Kidney (tissue), 13 donors: ENCODE measurements at regions not wholly inside any gene's neighbourhood (a gene's known extent, or its start where the extent isn't known, plus 50 kb on each side); places are given as distances from the start of the nearest gene placed in this dataset.

Experiments used
- DNase-seq, 5 donors: peaks; one replicate each; pipeline ENCODE4 v3.0.0-alpha.2; 2013 to 2020
- FAIRE-seq: peaks from 2 replicates; lab custom pipeline; 2012; peaks lifted over from hg19 to GRCh38; lab: Jason Lieb, UNC
- H3K27ac ChIP-seq, 2 donors: one replicate each; pipeline ENCODE4 v1.7.0; 2013; ENCODE audit warnings: low read depth in 2 of 2, low read length in 2 of 2, inconsistent platforms in 1 of 2
- H3K27me3 ChIP-seq: one replicate; pipeline ENCODE4 v1.7.1; 2013; ENCODE audit warnings: low read length, inconsistent platforms; ENCODE audit not compliant: control insufficient read depth, insufficient read depth
- H3K36me3 ChIP-seq, 3 donors: one replicate each; pipeline versions ENCODE4 v1.7.0 to v1.7.1; 2013; ENCODE audit warnings: low read length in 3 of 3, control low read depth in 1 of 3, inconsistent platforms in 1 of 3; ENCODE audit not compliant: insufficient read depth in 3 of 3, control insufficient read depth in 2 of 3
- H3K4me1 ChIP-seq, 3 donors: one replicate each; pipeline versions ENCODE4 v1.7.0 to v1.7.1; 2013; ENCODE audit warnings: low read length in 3 of 3, inconsistent platforms in 1 of 3, low read depth in 1 of 3; ENCODE audit not compliant: control insufficient read depth in 2 of 3, insufficient read depth in 2 of 3
- H3K4me3 ChIP-seq, 3 donors: one replicate each; pipeline versions ENCODE4 v1.7.0 to v1.8.1; 2013; ENCODE audit warnings: low read length in 3 of 3, control low read depth in 1 of 3, inconsistent platforms in 1 of 3
- H3K9ac ChIP-seq, 3 donors: one replicate each; pipeline versions ENCODE4 v1.7.0 to v1.7.1; 2013; ENCODE audit warnings: low read length in 3 of 3, control low read depth in 1 of 3, inconsistent platforms in 1 of 3
- H3K9me3 ChIP-seq, 3 donors: one replicate each; pipeline versions ENCODE4 v1.7.0 to v1.7.1; 2013; ENCODE audit warnings: low read length in 3 of 3, control low read depth in 1 of 3, inconsistent platforms in 1 of 3; ENCODE audit not compliant: control insufficient read depth in 2 of 3, insufficient read depth in 1 of 3
- intact Hi-C: fragments of 100-400 bp; cut with DNase I; formaldehyde crosslinking; loops from one replicate; pipeline ENCODE4 v1.11.1; 2022
- TF ChIP-seq, protein P1 (sequence below): IDR thresholded peaks from 3 replicates; pipeline ENCODE4 v1.5.1; 2012; ENCODE audit warnings: mild to moderate bottlenecking, moderate library complexity, borderline replicate concordance; ENCODE audit not compliant: insufficient read depth; ENCODE audit errors: extremely low read depth
- donor health status: control.
- donor health status: control.
- donor health status: control.
- donor health status: control.
- donor health status: control.
- donor health status: DM: yes; HTN: yes; CAD: no.
- donor health status: Normal renal cell carcinoma (clear cell type).

DNA sequence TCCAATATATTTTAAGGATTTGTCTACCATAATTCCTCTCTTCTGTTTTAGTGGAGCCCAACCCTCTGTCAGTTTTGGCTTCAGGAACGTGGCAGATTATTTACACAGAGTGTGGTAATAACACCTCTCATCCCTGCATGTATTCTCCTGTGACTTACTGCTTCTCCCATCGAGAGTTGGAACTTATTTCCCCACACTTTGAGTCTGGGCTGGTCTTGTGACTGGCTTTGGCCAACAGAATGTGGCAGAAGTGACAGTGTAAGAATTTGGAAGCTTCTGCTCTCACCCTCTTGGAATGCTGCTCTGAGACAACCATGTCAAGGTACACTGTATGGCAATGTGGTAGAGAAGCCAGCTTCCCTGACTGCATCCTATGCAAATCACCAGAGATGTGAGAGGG lies 407.7 kb downstream of the EPM2A start:
- no peak for FAIRE-seq
- intact Hi-C loops, result no loop called here
- Histone ChIP-seq H3K9me3 (no peaks in the 10 kb centered on the region), H3K4me3 (no peak overlapping the region), H3K27ac (no peak overlapping the region), H3K9ac (no peak overlapping the region), H3K36me3 (no peaks in the 10 kb centered on the region), H3K27me3 (no peaks in the 10 kb centered on the region), H3K4me1 (no peaks in the 10 kb centered on the region)
- TF ChIP-seq, protein P1, sequence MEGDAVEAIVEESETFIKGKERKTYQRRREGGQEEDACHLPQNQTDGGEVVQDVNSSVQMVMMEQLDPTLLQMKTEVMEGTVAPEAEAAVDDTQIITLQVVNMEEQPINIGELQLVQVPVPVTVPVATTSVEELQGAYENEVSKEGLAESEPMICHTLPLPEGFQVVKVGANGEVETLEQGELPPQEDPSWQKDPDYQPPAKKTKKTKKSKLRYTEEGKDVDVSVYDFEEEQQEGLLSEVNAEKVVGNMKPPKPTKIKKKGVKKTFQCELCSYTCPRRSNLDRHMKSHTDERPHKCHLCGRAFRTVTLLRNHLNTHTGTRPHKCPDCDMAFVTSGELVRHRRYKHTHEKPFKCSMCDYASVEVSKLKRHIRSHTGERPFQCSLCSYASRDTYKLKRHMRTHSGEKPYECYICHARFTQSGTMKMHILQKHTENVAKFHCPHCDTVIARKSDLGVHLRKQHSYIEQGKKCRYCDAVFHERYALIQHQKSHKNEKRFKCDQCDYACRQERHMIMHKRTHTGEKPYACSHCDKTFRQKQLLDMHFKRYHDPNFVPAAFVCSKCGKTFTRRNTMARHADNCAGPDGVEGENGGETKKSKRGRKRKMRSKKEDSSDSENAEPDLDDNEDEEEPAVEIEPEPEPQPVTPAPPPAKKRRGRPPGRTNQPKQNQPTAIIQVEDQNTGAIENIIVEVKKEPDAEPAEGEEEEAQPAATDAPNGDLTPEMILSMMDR, result no peak
- DNase-seq, result no peak

DNA sequence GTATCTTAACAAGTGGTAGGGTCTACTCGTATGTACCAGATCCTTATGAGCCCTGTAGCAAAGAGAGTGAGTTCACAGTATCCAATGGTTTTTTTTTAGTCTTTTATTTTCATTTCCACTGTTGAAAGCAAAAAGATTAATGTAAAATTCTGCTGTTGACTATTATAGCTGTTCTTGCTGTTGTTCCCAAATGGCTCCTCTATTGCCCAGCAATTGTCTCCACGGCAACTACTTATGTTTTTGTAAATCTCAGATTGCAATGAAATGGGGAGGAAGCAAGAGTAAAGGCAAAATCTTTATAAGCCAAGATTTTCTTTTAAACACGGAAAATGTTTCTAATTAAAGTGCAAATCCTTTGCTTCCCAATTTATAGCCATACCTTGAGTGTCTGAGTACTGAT lies 406.1 kb downstream of the EPM2A start:
- H3K9ac ChIP-seq, result no peak overlapping the region
- no peak overlapping the region for H3K27ac ChIP-seq
- H3K27me3 ChIP-seq, result no peaks in the 10 kb centered on the region
- H3K36me3 ChIP-seq, result no peaks in the 10 kb centered on the region
- H3K9me3 ChIP-seq, result no peaks in the 10 kb centered on the region
- DNase-seq (peak in 1 of 5 donors; percentile 42), FAIRE-seq (no peak)
- H3K4me1 ChIP-seq, result no peaks in the 10 kb centered on the region
- intact Hi-C loops, result no loop called here
- TF ChIP-seq, protein P1, result no peak
- H3K4me3 ChIP-seq, result no peak overlapping the region

DNA sequence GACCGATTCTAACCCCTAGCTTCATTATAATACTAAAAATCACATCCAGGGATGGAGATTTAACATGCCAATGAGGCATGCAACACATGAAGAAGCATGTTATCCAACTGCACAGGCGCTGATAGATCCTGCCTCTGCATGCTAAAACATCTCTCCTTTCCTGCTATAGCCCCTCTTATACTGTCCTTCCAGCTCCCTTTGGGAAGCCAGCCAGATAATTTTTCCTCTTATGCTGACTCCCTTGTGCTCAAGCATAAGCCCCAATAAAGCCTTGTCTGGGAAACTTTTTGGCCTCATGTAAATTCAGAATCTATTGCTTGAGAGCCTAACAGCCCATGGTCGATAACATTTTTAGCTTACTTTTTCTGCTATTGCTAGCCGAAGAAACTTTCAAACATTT lies 404.3 kb downstream of the EPM2A start:
- TF ChIP-seq, protein P1, result no peak
- H3K9ac ChIP-seq, result no peak overlapping the region
- H3K36me3 ChIP-seq, result no peaks in the 10 kb centered on the region
- no peak for FAIRE-seq
- no peak overlapping the region for H3K4me3 ChIP-seq
- H3K4me1 ChIP-seq, result no peaks in the 10 kb centered on the region
- no peaks in the 10 kb centered on the region for H3K9me3 ChIP-seq
- H3K27ac ChIP-seq, result no peak overlapping the region
- DNase-seq, result no peak
- no peaks in the 10 kb centered on the region for H3K27me3 ChIP-seq
- intact Hi-C loops, result no loop called here

DNA sequence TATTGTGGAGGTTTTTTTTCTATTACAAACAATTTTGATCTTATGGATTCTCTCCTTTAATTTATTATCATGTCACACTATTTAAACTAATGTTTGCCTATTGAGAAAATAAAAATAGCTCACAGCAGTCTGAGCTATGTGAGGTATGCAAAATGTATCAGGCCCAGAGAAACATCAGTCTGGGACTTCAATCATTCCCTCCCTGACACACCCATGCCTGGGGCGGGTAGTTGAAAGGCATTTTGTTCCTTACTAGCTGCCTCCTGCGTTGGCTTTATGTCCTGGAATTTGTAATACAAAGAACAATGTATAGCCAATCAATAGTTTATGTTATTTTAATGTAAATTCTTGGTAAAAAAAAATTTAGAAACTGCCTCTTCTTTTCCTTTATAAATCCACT lies 403.3 kb downstream of the EPM2A start:
- intact Hi-C loops, result no loop called here
- Histone ChIP-seq H3K36me3 (no peaks in the 10 kb centered on the region), H3K27ac (no peak overlapping the region), H3K9me3 (no peaks in the 10 kb centered on the region), H3K4me1 (no peaks in the 10 kb centered on the region), H3K4me3 (no peak overlapping the region), H3K9ac (no peak overlapping the region), H3K27me3 (no peaks in the 10 kb centered on the region)
- TF ChIP-seq, protein P1, result no peak
- DNase-seq (no peak), FAIRE-seq (no peak)
